SK-N-SH (cell line): ENCODE measurements at regions not wholly inside any gene's neighbourhood (a gene's known extent, or its start where the extent isn't known, plus 50 kb on each side); places are given as distances from the start of the nearest gene placed in this dataset.

ENCODE experiments used
- CTCF ChIA-PET: fragments of 300-600, 350-600 bp; formaldehyde crosslinking; extraction: SDS; loops from one replicate; lab custom pipeline; 2021; lab: Yijun Ruan, JAX
- POLR2A ChIA-PET: fragments of 350-600 bp; sonication (Branson Sonifier 250); formaldehyde crosslinking; extraction: SDS; loops from one replicate; lab custom pipeline; 2020; ENCODE audit warnings: antibody characterized with exemption, inconsistent platforms; lab: Yijun Ruan, JAX
- DNase-seq: peaks from one replicate; pipeline ENCODE4 v3.0.0; 2012
- H2AFZ ChIP-seq: fragments of 200-600 bp; sonication (generic); 2 replicates; pipeline ENCODE4 v1.8.1; 2016; ENCODE audit warnings: antibody characterized with exemption, mild to moderate bottlenecking, low read depth
- H3F3A ChIP-seq: fragments of 200-600 bp; sonication (generic); replicated peaks from 2 replicates; pipeline ENCODE3; 2016; ENCODE audit warnings: antibody characterized with exemption, mild to moderate bottlenecking; ENCODE audit not compliant: insufficient read depth
- H3K27ac ChIP-seq, 2 experiments: fragments of 200-500 bp in 1 of 2; fragments of 200-600 bp in 1 of 2; sonication (Bioruptor generic) in 1 of 2; sonication (generic), shearing (Covaris generic) in 1 of 2; 2 replicates each; pipeline versions ENCODE4 v1.5.1 to v1.6.1; 2014 to 2016; ENCODE audit warnings: low read depth in 2 of 2, inconsistent platforms in 1 of 2, low read length in 1 of 2, mild to moderate bottlenecking in 1 of 2, mixed read lengths in 1 of 2
- H3K27me3 ChIP-seq: fragments of 200-600 bp; sonication (generic), shearing (Covaris generic); 2 replicates; pipeline ENCODE4 v1.6.1; 2016; ENCODE audit warnings: mixed run types; ENCODE audit not compliant: insufficient read depth
- H3K36me3 ChIP-seq, 2 experiments: fragments of 200-500 bp in 1 of 2; fragments of 200-600 bp in 1 of 2; sonication (Bioruptor generic) in 1 of 2; sonication (generic) in 1 of 2; replicated peaks in 1 of 2; 2 replicates each; pipeline versions ENCODE3 to v1.5.1; 2014 to 2016; ENCODE audit warnings: low read length in 1 of 2, mild to moderate bottlenecking in 1 of 2; ENCODE audit not compliant: insufficient read depth in 2 of 2, control insufficient read depth in 1 of 2
- H3K4me1 ChIP-seq, 2 experiments: fragments of 200-500 bp in 1 of 2; fragments of 200-600 bp in 1 of 2; sonication (Bioruptor generic) in 1 of 2; sonication (generic), shearing (Covaris generic) in 1 of 2; 2 replicates each; pipeline versions ENCODE4 v1.5.1 to v1.6.1; 2014 to 2016; ENCODE audit warnings: low read depth in 1 of 2, low read length in 1 of 2, mixed run types in 1 of 2; ENCODE audit not compliant: insufficient read depth in 2 of 2, control insufficient read depth in 1 of 2
- H3K4me2 ChIP-seq: fragments of 200-600 bp; sonication (generic), shearing (Covaris generic); 2 replicates; pipeline ENCODE4 v1.6.1; 2017; ENCODE audit warnings: mixed run types
- H3K4me3 ChIP-seq, 2 experiments: fragments of 200-500 bp in 1 of 2; fragments of 200-600 bp in 1 of 2; sonication (Bioruptor generic) in 1 of 2; sonication (generic), shearing (Covaris generic) in 1 of 2; 2 replicates each; pipeline versions ENCODE4 v1.5.1 to v1.8.1; 2014 to 2016; ENCODE audit warnings: low read depth in 2 of 2, inconsistent platforms in 1 of 2, low read length in 1 of 2, mild to moderate bottlenecking in 1 of 2, mixed read lengths in 1 of 2, moderate library complexity in 1 of 2
- H3K79me2 ChIP-seq: fragments of 200-600 bp; sonication (generic); 2 replicates; pipeline ENCODE4 v1.8.1; 2017; ENCODE audit warnings: mild to moderate bottlenecking; ENCODE audit not compliant: insufficient read depth
- H3K9ac ChIP-seq: fragments of 200-600 bp; sonication (generic); 2 replicates; pipeline ENCODE4 v1.6.1; 2017; ENCODE audit warnings: mixed run types
- H3K9me2 ChIP-seq: fragments of 200-600 bp; sonication (generic); 2 replicates; pipeline ENCODE4 v1.6.1; 2017; ENCODE audit warnings: mixed run types
- H3K9me3 ChIP-seq: fragments of 200-600 bp; sonication (generic); 2 replicates; pipeline ENCODE4 v1.6.1; 2017; ENCODE audit warnings: mixed run types, mild to moderate bottlenecking, moderate library complexity
- H4K20me1 ChIP-seq: fragments of 200-600 bp; sonication (generic); 2 replicates; pipeline ENCODE4 v1.6.1; 2017; ENCODE audit warnings: mild to moderate bottlenecking, mixed run types; ENCODE audit not compliant: insufficient read depth
- ELF1 ChIP-seq: IDR thresholded peaks from 2 replicates; pipeline ENCODE4 v1.4.0; 2012
- FOXJ3 ChIP-seq: sonication (generic); formaldehyde crosslinking; IDR thresholded peaks from 2 replicates; pipeline ENCODE4 v1.5.1; 2020; ENCODE audit warnings: mild to moderate bottlenecking, missing genetic modification reagents
- IRF3 ChIP-seq: fragments of 150-350 bp; IDR thresholded peaks from 2 replicates; pipeline ENCODE4 v1.6.1; 2016; ENCODE audit warnings: mild to moderate bottlenecking, low read depth, low read length
- RAD21 ChIP-seq: IDR thresholded peaks from 2 replicates; pipeline ENCODE4 v1.6.1; 2012; ENCODE audit warnings: mild to moderate bottlenecking, low read length
- REST ChIP-seq: IDR thresholded peaks from 2 replicates; pipeline ENCODE4 v1.6.1; 2012; ENCODE audit warnings: mild to moderate bottlenecking, low read depth, low read length, moderate library complexity
- WGBS: methylation state at CpG from one replicate; pipeline ENCODE4 v1.1.6; 2017; ENCODE audit warnings: low lambda C conversion rate; 5-methylcytosine and 5-hydroxymethylcytosine counted together

GRCh38 chr9:108620767-108621166 lies 235.0 kb downstream of the ACTL7B start:
- no peak overlapping the region for H3K4me2 ChIP-seq
- no peaks in the 10 kb centered on the region for H3F3A ChIP-seq
- no peak for DNase-seq
- POLR2A ChIA-PET: no interaction called here
- no peaks in the 10 kb centered on the region for H3K36me3 ChIP-seq
- H3K27me3 ChIP-seq: no peaks in the 10 kb centered on the region; the same call in 1 of the 2 replicates
- H3K9me2 ChIP-seq: no peaks in the 10 kb centered on the region
- no peak for TF ChIP-seq REST
- no peak for TF ChIP-seq FOXJ3 (CRISPR knock-in tag)
- TF ChIP-seq ELF1: no peak
- no peak overlapping the region for H3K9ac ChIP-seq
- H3K4me3 ChIP-seq: no peak overlapping the region
- H4K20me1 ChIP-seq: no peaks in the 10 kb centered on the region
- H3K27ac ChIP-seq: no peak overlapping the region
- no peaks in the 10 kb centered on the region for H3K9me3 ChIP-seq
- 0% methylated on average over 2 of the region's 2 CpGs for WGBS
- CTCF ChIA-PET: no interaction called here
- H2AFZ ChIP-seq: no peak overlapping the region
- H3K79me2 ChIP-seq: no peaks in the 10 kb centered on the region
- H3K4me1 ChIP-seq: no peaks in the 10 kb centered on the region

- Histone ChIP-seq H3F3A (no peaks in the 10 kb centered on the region), H3K4me1 (no peaks in the 10 kb centered on the region), H3K9me2 (no peaks in the 10 kb centered on the region), H3K27ac (no peak overlapping the region), H3K79me2 (no peaks in the 10 kb centered on the region), H3K9ac (no peak overlapping the region), H3K4me3 (no peak overlapping the region), H3K9me3 (no peaks in the 10 kb centered on the region), H3K27me3 (no peaks in the 10 kb centered on the region), H4K20me1 (no peaks in the 10 kb centered on the region), H2AFZ (no peak overlapping the region), H3K4me2 (no peak overlapping the region), H3K36me3 (no peaks in the 10 kb centered on the region)
- ChIA-PET POLR2A (no interaction called here), CTCF (no interaction called here)
- DNase-seq: no peak
- 22% methylated on average over 6 of the region's 8 CpGs for WGBS
- no peak for TF ChIP-seq FOXJ3 (CRISPR knock-in tag)
- no peak for TF ChIP-seq IRF3
These were observed 236.8 kb downstream of the ACTL7B start for GRCh38 chr9:108618906-108619550.

- no peak for TF ChIP-seq RAD21
- DNase-seq: no peak
- H3K4me3 ChIP-seq: no peak overlapping the region
These were observed 238.1 kb downstream of the ACTL7B start for GRCh38 chr9:108617676-108618075.

More at GRCh38 chr9:108617676-108618075, 238.1 kb downstream of the ACTL7B start:
- H3K4me2 ChIP-seq: no peak overlapping the region
- CTCF ChIA-PET: no interaction called here
- H3F3A ChIP-seq: no peaks in the 10 kb centered on the region
- H3K9me2 ChIP-seq: no peaks in the 10 kb centered on the region
- no peak overlapping the region for H2AFZ ChIP-seq
- no peaks in the 10 kb centered on the region for H3K4me1 ChIP-seq
- no peaks in the 10 kb centered on the region for H3K36me3 ChIP-seq
- no peak overlapping the region for H3K9ac ChIP-seq
- POLR2A ChIA-PET: no interaction called here
- no peaks in the 10 kb centered on the region for H4K20me1 ChIP-seq
- no peaks in the 10 kb centered on the region for H3K79me2 ChIP-seq
- no peaks in the 10 kb centered on the region for H3K9me3 ChIP-seq
- H3K27ac ChIP-seq: no peak overlapping the region
- no peaks in the 10 kb centered on the region for H3K27me3 ChIP-seq
